ENCODE measurements at regions not wholly inside any gene's neighbourhood (a gene's known extent, or its start where the extent isn't known, plus 50 kb on each side); places are given as distances from the start of the nearest gene placed in this dataset.

DNA sequence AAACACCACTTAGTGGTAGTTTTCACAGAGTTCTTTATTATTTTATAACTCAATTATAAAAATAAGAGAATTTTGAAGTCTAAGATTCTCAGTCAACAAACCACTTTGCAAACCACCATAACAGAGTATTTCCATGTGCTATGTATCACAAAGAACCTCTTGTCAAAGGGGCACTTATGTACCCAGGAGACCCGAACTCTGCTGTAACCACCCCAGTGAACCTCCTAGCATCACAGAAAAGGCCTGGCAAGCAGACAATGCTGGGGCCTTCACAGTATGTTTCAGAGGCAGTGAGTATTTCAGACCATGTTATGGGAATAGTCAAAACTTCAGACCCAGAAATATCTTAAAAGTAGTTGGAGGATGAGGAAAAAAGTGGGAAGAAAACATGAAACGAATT, 714.1 kb downstream of the EFNB2 start:
- no peak for DNase-seq (ENCODE audit: low spot score in 2 of 2)
- H3K4me3 ChIP-seq (ENCODE audit: low read depth, poor library complexity, severe bottlenecking), result no peak overlapping the region
- 82 to 89% methylated on average over 2 of the region's 2 CpGs for WGBS, 2 donors
- intact Hi-C loops (cut with DNase I; ENCODE audit: low total_unique reads), result no loop called here
- no peak for TF ChIP-seq POLR2A (IDR thresholded peaks at IDR 0.05)
- TF ChIP-seq, protein P1, sequence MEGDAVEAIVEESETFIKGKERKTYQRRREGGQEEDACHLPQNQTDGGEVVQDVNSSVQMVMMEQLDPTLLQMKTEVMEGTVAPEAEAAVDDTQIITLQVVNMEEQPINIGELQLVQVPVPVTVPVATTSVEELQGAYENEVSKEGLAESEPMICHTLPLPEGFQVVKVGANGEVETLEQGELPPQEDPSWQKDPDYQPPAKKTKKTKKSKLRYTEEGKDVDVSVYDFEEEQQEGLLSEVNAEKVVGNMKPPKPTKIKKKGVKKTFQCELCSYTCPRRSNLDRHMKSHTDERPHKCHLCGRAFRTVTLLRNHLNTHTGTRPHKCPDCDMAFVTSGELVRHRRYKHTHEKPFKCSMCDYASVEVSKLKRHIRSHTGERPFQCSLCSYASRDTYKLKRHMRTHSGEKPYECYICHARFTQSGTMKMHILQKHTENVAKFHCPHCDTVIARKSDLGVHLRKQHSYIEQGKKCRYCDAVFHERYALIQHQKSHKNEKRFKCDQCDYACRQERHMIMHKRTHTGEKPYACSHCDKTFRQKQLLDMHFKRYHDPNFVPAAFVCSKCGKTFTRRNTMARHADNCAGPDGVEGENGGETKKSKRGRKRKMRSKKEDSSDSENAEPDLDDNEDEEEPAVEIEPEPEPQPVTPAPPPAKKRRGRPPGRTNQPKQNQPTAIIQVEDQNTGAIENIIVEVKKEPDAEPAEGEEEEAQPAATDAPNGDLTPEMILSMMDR (IDR thresholded peaks at IDR 0.05), result no peak

DNA sequence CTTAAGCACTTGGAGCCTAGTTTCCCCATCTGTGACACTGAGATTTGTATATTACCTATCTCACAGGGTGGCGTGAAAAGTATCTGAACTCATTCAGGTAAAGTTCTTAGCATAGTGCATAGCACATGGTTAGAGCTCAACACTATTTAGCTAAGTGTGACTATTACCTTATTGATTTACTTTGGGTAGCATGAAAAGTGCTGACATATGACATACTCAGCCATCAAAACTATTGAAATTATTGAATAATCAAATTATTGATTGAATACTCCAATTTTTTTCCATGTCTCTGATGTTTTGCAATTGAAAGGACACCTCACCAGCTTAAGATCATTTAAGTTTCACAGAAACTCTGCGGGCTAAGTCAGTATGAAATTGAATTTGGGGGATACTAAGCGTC, 715.0 kb downstream of the EFNB2 start:
- 77 to 86% methylated on average over 3 of the region's 3 CpGs for WGBS, 2 donors
- no peak for DNase-seq (ENCODE audit: low spot score in 2 of 2)
- H3K4me3 ChIP-seq (ENCODE audit: low read depth, poor library complexity, severe bottlenecking), result no peak overlapping the region
- intact Hi-C loops (cut with DNase I; ENCODE audit: low total_unique reads), result no loop called here
- TF ChIP-seq, protein P1 (IDR thresholded peaks at IDR 0.05), result no peak

DNA sequence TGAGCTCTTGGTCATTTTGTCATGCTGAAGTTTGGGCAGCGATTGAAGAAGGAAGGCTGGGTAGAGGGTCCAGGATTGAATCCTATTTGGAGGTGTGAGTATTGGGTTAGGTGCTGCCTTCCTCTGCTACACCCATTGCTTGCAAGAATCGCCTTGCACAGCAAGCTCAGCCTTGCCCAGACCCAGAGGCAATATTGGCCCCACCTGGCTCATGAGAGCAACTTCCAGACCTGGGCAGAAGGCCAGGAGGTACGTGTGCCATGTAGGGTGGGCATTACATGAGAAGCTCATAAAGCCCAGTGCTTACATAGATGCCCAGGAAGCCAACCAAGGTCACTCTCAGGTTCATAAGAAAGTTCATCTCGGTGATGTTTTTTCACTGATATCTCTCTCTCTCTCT, 718.0 kb downstream of the EFNB2 start:
- WGBS, 2 donors, result 49 to 53% methylated on average over 4 of the region's 4 CpGs
- intact Hi-C loops (cut with DNase I; ENCODE audit: low total_unique reads), result no loop called here
- TF ChIP-seq, protein P1 (IDR thresholded peaks at IDR 0.05), result no peak
- TF ChIP-seq POLR2A (IDR thresholded peaks at IDR 0.05), result no peak

DNA sequence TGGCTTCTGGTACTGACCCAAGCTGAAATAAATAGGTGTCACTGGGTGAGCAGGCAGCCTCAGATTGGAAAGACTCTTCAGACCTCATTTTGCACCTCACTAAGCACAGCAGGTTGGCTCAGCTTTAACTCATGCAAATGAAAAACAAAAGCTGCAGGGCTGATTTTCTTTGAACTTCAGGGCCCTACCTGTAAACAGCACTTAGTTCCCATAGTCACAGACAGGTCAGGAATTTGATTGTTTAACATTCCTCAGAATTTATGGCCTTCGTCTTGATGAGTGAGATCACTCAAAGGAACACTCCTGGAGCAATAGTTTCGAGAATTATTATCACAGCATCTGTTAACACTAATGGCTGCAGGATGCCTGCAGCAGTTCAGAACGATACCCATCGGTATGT, 718.5 kb downstream of the EFNB2 start:
- intact Hi-C loops (cut with DNase I; ENCODE audit: low total_unique reads), result no loop called here
- no peak overlapping the region for H3K4me3 ChIP-seq (ENCODE audit: low read depth, poor library complexity, severe bottlenecking)
- WGBS, 2 donors, result 44 to 66% methylated on average over 4 of the region's 4 CpGs
- TF ChIP-seq, protein P1 (IDR thresholded peaks at IDR 0.05), result no peak
- TF ChIP-seq POLR2A (IDR thresholded peaks at IDR 0.05), result no peak
- DNase-seq (ENCODE audit: low spot score in 2 of 2), result no peak

More for the DNA sequence above, 718.0 kb downstream of the EFNB2 start:
- DNase-seq (ENCODE audit: low spot score in 2 of 2), result no peak
- H3K4me3 ChIP-seq (ENCODE audit: low read depth, poor library complexity, severe bottlenecking), result no peak overlapping the region

DNA sequence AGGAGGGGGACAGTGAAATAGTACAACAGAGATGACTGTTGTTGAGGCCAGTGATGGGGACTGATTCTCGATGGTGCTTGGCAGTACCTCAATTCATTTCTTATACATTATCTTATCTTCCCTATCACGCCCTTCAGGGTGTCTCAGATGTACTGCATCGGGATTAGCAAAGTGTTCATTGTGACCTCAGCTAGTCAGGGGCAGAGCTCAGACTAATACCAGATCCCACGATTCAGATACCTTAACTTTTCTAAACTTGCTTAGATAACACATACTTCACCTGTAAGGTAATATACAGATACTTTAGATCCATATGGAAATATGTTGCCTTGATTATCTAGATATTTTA, 720.6 kb downstream of the EFNB2 start:
- no peak for DNase-seq (ENCODE audit: low spot score in 2 of 2)
- WGBS, 2 donors, result 43 to 50% methylated on average over 4 of the region's 4 CpGs
- TF ChIP-seq, protein P1 (IDR thresholded peaks at IDR 0.05), result no peak
- TF ChIP-seq POLR2A (IDR thresholded peaks at IDR 0.05), result no peak
- intact Hi-C loops (cut with DNase I; ENCODE audit: low total_unique reads), result no loop called here
- H3K4me3 ChIP-seq (ENCODE audit: low read depth, poor library complexity, severe bottlenecking), result no peak overlapping the region

DNA sequence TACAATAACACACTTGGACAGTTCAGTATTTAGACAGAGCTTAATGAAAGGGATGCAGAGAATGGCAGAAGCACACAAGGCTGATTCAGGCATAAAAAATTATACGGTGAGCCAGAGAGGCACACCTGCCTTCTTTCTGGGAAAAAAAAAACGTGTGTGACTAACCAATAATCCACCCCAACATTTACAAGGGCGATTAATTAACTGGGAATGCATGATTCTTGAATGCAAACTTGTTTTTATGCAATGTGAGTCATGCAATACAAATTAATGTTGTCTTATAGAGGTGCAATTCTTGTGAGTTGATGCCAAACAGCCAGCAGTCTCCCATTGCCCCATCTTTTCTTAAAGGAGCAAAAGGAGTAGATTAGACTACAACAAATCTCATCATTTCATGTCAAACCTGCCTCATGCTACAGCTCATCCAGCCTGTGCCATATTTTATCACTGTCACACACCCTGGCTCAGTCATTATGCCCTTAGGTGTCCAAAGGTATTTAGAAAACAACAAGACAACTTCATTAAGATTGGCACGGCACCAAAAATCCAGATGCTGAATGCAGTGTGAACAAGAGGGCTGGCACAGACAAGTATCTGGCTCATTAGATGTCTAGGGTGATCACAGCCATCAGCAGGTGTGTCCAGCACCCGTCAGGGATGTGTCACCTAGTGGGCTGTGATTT, 721.1 kb downstream of the EFNB2 start:
- TF ChIP-seq POLR2A (IDR thresholded peaks at IDR 0.05), result no peak
- TF ChIP-seq, protein P1 (IDR thresholded peaks at IDR 0.05), result no peak
- DNase-seq (ENCODE audit: low spot score in 2 of 2), result peak in 1 of 2 donors; percentile 71
- 42 to 44% methylated on average over 5 of the region's 5 CpGs for WGBS, 2 donors
- intact Hi-C loops (cut with DNase I; ENCODE audit: low total_unique reads), result no loop called here
- no peak overlapping the region for H3K4me3 ChIP-seq (ENCODE audit: low read depth, poor library complexity, severe bottlenecking)

Data from lower leg skin (tissue), 4 donors.